A549 (cell line): ENCODE measurements at regions not wholly inside any gene's neighbourhood (a gene's known extent, or its start where the extent isn't known, plus 50 kb on each side); places are given as distances from the start of the nearest gene placed in this dataset.
A peak's percentile ranks its signal among the peaks of the same experiment; 100 is the strongest.

Experiments used
- ATAC-seq, 2 experiments: fragments of 200-7000 bp in 1 of 2; fragments of >200 bp in 1 of 2; cut with Nextera tagmentation in 1 of 2; cut with Tn5 transposase in 1 of 2; 3 replicates each; pipeline versions ENCODE4 v1.8.0 to v1.9.1; 2018 to 2020; ENCODE audit warnings: mild to moderate bottlenecking in 1 of 2, moderate library complexity in 1 of 2
- CTCF ChIA-PET: fragments of 300-600 bp; sonication (Branson Sonifier 250); formaldehyde crosslinking; extraction: SDS; loops from one replicate; lab custom pipeline; 2021; ENCODE audit warnings: antibody characterized with exemption, inconsistent platforms; lab: Yijun Ruan, JAX
- POLR2A ChIA-PET: fragments of 350-600 bp; formaldehyde crosslinking; extraction: SDS; loops from one replicate; lab custom pipeline; 2021; ENCODE audit warnings: antibody characterized with exemption, inconsistent platforms; lab: Yijun Ruan, JAX
- DNase-seq, 2 experiments: peaks; one replicate each; pipeline versions ENCODE4 v3.0.0 to v3.0.0-alpha.2; 2011 to 2016; ENCODE audit warnings: low read depth in 1 of 2, low spot score in 1 of 2
- FAIRE-seq: peaks from 2 replicates; lab custom pipeline; 2011; peaks lifted over from hg19 to GRCh38; lab: Jason Lieb, UNC
- H3K27ac ChIP-seq, 2 experiments: fragments of >200 bp; sonication (Bioruptor Twin); formaldehyde crosslinking; 3 replicates each; pipeline ENCODE4 v1.5.1; 2016 to 2017
- H3K4me1 ChIP-seq: fragments of >200 bp; sonication (Bioruptor Twin); formaldehyde crosslinking; 3 replicates; pipeline ENCODE4 v1.6.1; 2016
- H3K4me2 ChIP-seq: fragments of >200 bp; sonication (Bioruptor Twin); formaldehyde crosslinking; 3 replicates; pipeline ENCODE4 v1.6.1; 2016
- H3K4me3 ChIP-seq: fragments of >200 bp; sonication (Bioruptor Twin); formaldehyde crosslinking; 3 replicates; pipeline ENCODE4 v1.5.1; 2016
- H3K9me3 ChIP-seq: fragments of >200 bp; sonication (Bioruptor Twin); formaldehyde crosslinking; 3 replicates; pipeline ENCODE4 v1.6.1; 2016
- CBX8 ChIP-seq: fragments of 200-600 bp; sonication (generic); IDR thresholded peaks from 2 replicates; pipeline ENCODE4 v1.6.1; 2016
- CHD4 ChIP-seq: fragments of 200-600 bp; sonication (generic); IDR thresholded peaks from 2 replicates; pipeline ENCODE4 v1.6.1; 2016; ENCODE audit warnings: antibody characterized with exemption, mild to moderate bottlenecking, borderline replicate concordance
- EHMT2 ChIP-seq: fragments of 200-600 bp; sonication (generic); IDR thresholded peaks from 2 replicates; pipeline ENCODE4 v1.6.1; 2016; ENCODE audit warnings: antibody characterized with exemption, low read depth, mild to moderate bottlenecking, moderate library complexity
- EP300 ChIP-seq, 2 experiments: fragments of >200 bp; sonication (Bioruptor Twin); formaldehyde crosslinking; IDR thresholded peaks; 2 replicates in 1 of 2; 3 replicates in 1 of 2; pipeline ENCODE4 v1.6.1; 2016 to 2017
- ESRRA ChIP-seq: fragments of 150-350 bp; IDR thresholded peaks from 2 replicates; pipeline ENCODE4 v1.6.1; 2014; ENCODE audit warnings: mild to moderate bottlenecking, low read length, borderline replicate concordance
- FOSL2 ChIP-seq, 2 experiments: fragments of 450-650 bp in 1 of 2; fragments of >200 bp in 1 of 2; sonication (Bioruptor Twin) in 1 of 2; formaldehyde crosslinking; IDR thresholded peaks; 2 replicates each; pipeline versions ENCODE4 v1.5.0 to v1.6.1; 2016 to 2020; ENCODE audit warnings: mild to moderate bottlenecking in 1 of 2, moderate library complexity in 1 of 2
- FOXS1 ChIP-seq: fragments of 250-450 bp; sonication (Bioruptor Pico); IDR thresholded peaks from 2 replicates; pipeline ENCODE4 v1.5.0; 2020; ENCODE audit warnings: mild to moderate bottlenecking, moderate library complexity
- MYC ChIP-seq: IDR thresholded peaks from 2 replicates; pipeline ENCODE4 v1.6.1; 2012; ENCODE audit warnings: mild to moderate bottlenecking, inconsistent platforms, low read length, improper control_type of control experiment, borderline replicate concordance
- NFE2L2 ChIP-seq: fragments of 150-350 bp; conservative IDR thresholded peaks from 2 replicates; pipeline ENCODE4 v1.6.1; 2014; ENCODE audit warnings: low read length
- NR3C1 ChIP-seq: fragments of >200 bp; sonication (Bioruptor Twin); formaldehyde crosslinking; IDR thresholded peaks from 3 replicates; pipeline ENCODE4 v1.6.1; 2017
- RAD21 ChIP-seq, 2 experiments: fragments of >200 bp in 1 of 2; sonication (Bioruptor Twin) in 1 of 2; formaldehyde crosslinking in 1 of 2; IDR thresholded peaks in 1 of 2; conservative IDR thresholded peaks in 1 of 2; 2 replicates in 1 of 2; 3 replicates in 1 of 2; pipeline ENCODE4 v1.6.1; 2012 to 2018; ENCODE audit warnings: inconsistent platforms in 1 of 2
- RARB ChIP-seq: fragments of 250-450 bp; sonication (Bioruptor Pico); IDR thresholded peaks from 2 replicates; pipeline ENCODE4 v1.8.0; 2021; ENCODE audit warnings: mild to moderate bottlenecking, moderate library complexity
- RFX5 ChIP-seq: fragments of 450-650 bp; IDR thresholded peaks from 2 replicates; pipeline ENCODE4 v1.7.1; 2014; ENCODE audit warnings: antibody characterized with exemption, mild to moderate bottlenecking, moderate library complexity
- SMC3 ChIP-seq: fragments of >200 bp; sonication (Bioruptor Twin); formaldehyde crosslinking; IDR thresholded peaks from 3 replicates; pipeline ENCODE4 v1.6.1; 2018; ENCODE audit warnings: inconsistent platforms
- TFCP2L1 ChIP-seq: fragments of 250-450 bp; sonication (Bioruptor Pico); IDR thresholded peaks from 2 replicates; pipeline ENCODE4 v1.5.0; 2021; ENCODE audit warnings: mild to moderate bottlenecking
- TP53 ChIP-seq: fragments of 250-450 bp; sonication (Bioruptor Pico); IDR thresholded peaks from 2 replicates; pipeline ENCODE4 v1.5.0; 2021; ENCODE audit warnings: mild to moderate bottlenecking, moderate library complexity
- ZC3H11A ChIP-seq: fragments of 450-650 bp; IDR thresholded peaks from 2 replicates; pipeline ENCODE4 v1.6.1; 2014; ENCODE audit warnings: antibody characterized with exemption, mild to moderate bottlenecking
- ZNF302 ChIP-seq: fragments of 250-450 bp; sonication (Bioruptor Pico); IDR thresholded peaks from 2 replicates; pipeline ENCODE4 v1.9.0; 2021; ENCODE audit warnings: inconsistent platforms, mild to moderate bottlenecking, moderate library complexity
- ZSCAN20 ChIP-seq: fragments of 250-450 bp; sonication (Bioruptor Pico); IDR thresholded peaks from 2 replicates; pipeline ENCODE4 v1.8.0; 2022; ENCODE audit warnings: mild to moderate bottlenecking, moderate library complexity
- WGBS: methylation state at CpG from one replicate; pipeline ENCODE4 v1.1.6; 2017; ENCODE audit errors: missing lambda C conversion rate; 5-methylcytosine and 5-hydroxymethylcytosine counted together
- TF ChIP-seq, protein P1 (sequence below): fragments of 450-650 bp; IDR thresholded peaks from 2 replicates; pipeline ENCODE4 v1.6.1; 2014; ENCODE audit warnings: antibody characterized with exemption
- TF ChIP-seq, protein P2 (sequence below): IDR thresholded peaks from 2 replicates; pipeline ENCODE4 v1.6.1; 2012; ENCODE audit warnings: low read depth, borderline replicate concordance
- TF ChIP-seq, protein P3 (sequence below): IDR thresholded peaks from 2 replicates; pipeline ENCODE4 v1.6.1; 2012
- TF ChIP-seq, protein P4 (sequence below): IDR thresholded peaks from 2 replicates; pipeline ENCODE4 v1.6.1; 2012

DNA sequence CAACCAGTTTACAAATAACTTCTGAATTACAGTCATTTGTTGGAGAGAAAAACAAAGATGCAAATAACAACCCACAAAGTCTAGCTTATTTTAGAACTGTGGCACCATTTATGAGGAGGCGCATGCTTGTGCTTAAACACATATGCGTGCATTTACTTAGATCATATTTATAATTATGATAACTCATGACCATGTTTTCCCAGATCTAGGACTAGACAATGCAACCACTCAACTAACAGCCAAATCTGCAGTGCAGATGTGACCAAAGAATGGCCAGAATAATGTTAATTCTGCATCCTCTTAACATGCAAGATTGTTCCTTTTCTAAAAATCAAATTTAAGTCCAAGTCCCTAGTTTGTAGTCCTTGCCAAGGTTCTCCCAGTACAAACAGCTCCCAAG, 167.3 kb upstream of the FST start:
- no peak overlapping the region for H3K27ac ChIP-seq
- H3K9me3 ChIP-seq, result peaks cover 10% of the 10 kb centered on the region; the same call in 2 of the 3 replicates
- 92% methylated on average over 2 of the region's 2 CpGs for WGBS
- no peak for DNase-seq
- H3K4me3 ChIP-seq, result no peak overlapping the region
- no peak for ATAC-seq
- ChIA-PET POLR2A (no interaction called here), CTCF (interaction anchor here (0.8 to 1.2 kb wide), 2 partner anchors 10 to 22 kb away, joined by 3 read pairs; no protein-coding TSS in a partner anchor)
- TF ChIP-seq TP53 (CRISPR knock-in tag) (no peak), RARB (CRISPR knock-in tag) (no peak), ESRRA (no peak), ZNF302 (CRISPR knock-in tag) (no peak), CBX8 (no peak), EP300 (IDR thresholded peaks at IDR 0.05) (no peak), ZC3H11A (no peak), CHD4 (no peak), MYC (no peak), FOSL2 (IDR thresholded peaks at IDR 0.05) (no peak), FOSL2 (CRISPR knock-in tag; IDR thresholded peaks at IDR 0.05) (no peak), RFX5 (no peak), NFE2L2 (no peak)
- TF ChIP-seq, protein P1, sequence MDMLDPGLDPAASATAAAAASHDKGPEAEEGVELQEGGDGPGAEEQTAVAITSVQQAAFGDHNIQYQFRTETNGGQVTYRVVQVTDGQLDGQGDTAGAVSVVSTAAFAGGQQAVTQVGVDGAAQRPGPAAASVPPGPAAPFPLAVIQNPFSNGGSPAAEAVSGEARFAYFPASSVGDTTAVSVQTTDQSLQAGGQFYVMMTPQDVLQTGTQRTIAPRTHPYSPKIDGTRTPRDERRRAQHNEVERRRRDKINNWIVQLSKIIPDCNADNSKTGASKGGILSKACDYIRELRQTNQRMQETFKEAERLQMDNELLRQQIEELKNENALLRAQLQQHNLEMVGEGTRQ, result no peak
- TF ChIP-seq, protein P2, sequence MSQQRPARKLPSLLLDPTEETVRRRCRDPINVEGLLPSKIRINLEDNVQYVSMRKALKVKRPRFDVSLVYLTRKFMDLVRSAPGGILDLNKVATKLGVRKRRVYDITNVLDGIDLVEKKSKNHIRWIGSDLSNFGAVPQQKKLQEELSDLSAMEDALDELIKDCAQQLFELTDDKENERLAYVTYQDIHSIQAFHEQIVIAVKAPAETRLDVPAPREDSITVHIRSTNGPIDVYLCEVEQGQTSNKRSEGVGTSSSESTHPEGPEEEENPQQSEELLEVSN, result no peak
- TF ChIP-seq, protein P3, sequence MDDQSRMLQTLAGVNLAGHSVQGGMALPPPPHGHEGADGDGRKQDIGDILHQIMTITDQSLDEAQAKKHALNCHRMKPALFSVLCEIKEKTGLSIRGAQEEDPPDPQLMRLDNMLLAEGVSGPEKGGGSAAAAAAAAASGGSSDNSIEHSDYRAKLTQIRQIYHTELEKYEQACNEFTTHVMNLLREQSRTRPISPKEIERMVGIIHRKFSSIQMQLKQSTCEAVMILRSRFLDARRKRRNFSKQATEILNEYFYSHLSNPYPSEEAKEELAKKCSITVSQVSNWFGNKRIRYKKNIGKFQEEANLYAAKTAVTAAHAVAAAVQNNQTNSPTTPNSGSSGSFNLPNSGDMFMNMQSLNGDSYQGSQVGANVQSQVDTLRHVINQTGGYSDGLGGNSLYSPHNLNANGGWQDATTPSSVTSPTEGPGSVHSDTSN, result no peak
- TF ChIP-seq, protein P4, sequence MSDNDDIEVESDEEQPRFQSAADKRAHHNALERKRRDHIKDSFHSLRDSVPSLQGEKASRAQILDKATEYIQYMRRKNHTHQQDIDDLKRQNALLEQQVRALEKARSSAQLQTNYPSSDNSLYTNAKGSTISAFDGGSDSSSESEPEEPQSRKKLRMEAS, result no peak
- no peaks in the 10 kb centered on the region for H3K4me1 ChIP-seq
- FAIRE-seq, result no peak
- no peak overlapping the region for H3K4me2 ChIP-seq

DNA sequence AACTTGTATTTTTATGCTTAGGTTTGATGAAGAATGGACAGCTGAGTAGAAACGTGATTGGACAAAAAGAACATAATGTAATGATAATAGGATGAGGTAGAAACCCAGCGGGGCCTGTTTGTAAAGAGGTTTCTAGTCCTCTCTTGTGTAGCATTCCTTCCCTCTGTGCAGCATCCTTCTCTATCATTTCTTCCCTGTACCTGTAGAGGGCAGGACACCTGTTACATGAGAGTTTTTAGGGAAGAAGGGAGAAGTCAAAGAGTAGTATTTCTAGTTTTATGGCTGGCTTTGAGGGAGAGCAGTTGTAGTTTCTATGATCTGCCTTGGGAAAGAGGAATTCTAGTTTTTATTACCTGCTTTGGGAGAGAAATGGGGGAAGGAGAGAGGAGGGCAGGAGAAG, 162.1 kb upstream of the FST start:
- POLR2A ChIA-PET, result no interaction called here
- WGBS, result 52% methylated on average over 2 of the region's 2 CpGs
- TF ChIP-seq TFCP2L1, result no peak
- 0 out of 5 replicates have a peak, but pooled peaks of 1 of the 2 experiments have one; percentile 15 for TF ChIP-seq RAD21 (conservative IDR thresholded peaks at IDR 0.05 in 1 of 2, IDR thresholded peaks at IDR 0.05 in 1 of 2)
- CTCF ChIA-PET, result interaction anchor here (0.9 kb wide), 1 partner anchor 22 kb away, joined by 3 read pairs; no protein-coding TSS in a partner anchor
- Histone ChIP-seq H3K4me3 (no peak overlapping the region), H3K4me2 (no peak overlapping the region), H3K4me1 (no peaks in the 10 kb centered on the region), H3K27ac (no peak overlapping the region), H3K9me3 (peaks cover 10% of the 10 kb centered on the region; the same call in 2 of the 3 replicates)
- peak in 1 of 2 experiments; percentile 5 for DNase-seq
- FAIRE-seq, result no peak
- no peak for ATAC-seq

DNA sequence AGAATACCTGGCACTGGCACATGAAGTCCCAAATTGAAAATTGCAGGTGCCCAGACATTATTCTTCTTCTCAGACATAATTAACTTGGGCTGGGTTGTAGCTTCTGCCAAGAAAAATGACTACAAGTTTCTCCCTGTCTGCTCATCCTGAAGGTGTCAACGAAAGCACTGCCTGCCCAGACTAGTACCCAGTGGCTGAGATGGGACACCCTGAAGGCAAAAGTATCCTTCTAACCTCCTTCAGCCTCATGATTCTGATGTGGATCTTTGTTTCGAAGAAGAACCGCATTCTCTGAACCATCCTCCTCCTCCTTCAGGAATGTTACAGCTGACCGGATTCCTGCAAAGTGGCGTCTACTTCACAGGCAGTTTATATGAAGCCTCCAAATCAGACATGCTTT, 161.1 kb upstream of the FST start:
- no peak overlapping the region for H3K4me3 ChIP-seq
- TF ChIP-seq ZSCAN20 (CRISPR knock-in tag), result no peak
- no peak for TF ChIP-seq FOXS1 (CRISPR knock-in tag)
- TF ChIP-seq EHMT2, result no peak
- TF ChIP-seq NR3C1, result no peak
- no peak for TF ChIP-seq SMC3
- TF ChIP-seq, protein P2, result no peak
- TF ChIP-seq, all 56 proteins: peak for 0
- Histone ChIP-seq H3K4me1 (no peaks in the 10 kb centered on the region), H3K4me2 (no peak overlapping the region), H3K27ac (no peak overlapping the region), H3K9me3 (peaks cover 10% of the 10 kb centered on the region; the same call in 2 of the 3 replicates)
- no peak for FAIRE-seq
- WGBS, result 85% methylated on average over 5 of the region's 5 CpGs
- POLR2A ChIA-PET, result no interaction called here
- CTCF ChIA-PET, result interaction anchor here (0.9 to 1.2 kb wide), 3 partner anchors 21 to 908 kb away, joined by 3 read pairs; no protein-coding TSS in a partner anchor
- no peak for DNase-seq
- no peak for ATAC-seq
